ENCODE measurements at regions not wholly inside any gene's neighbourhood (a gene's known extent, or its start where the extent isn't known, plus 50 kb on each side); places are given as distances from the start of the nearest gene placed in this dataset.
"Not testable (repeated sequence)": the region's sequence is repeated elsewhere in the genome, so short reads cannot be mapped to it uniquely, and the experiment has no call there.

DNA sequence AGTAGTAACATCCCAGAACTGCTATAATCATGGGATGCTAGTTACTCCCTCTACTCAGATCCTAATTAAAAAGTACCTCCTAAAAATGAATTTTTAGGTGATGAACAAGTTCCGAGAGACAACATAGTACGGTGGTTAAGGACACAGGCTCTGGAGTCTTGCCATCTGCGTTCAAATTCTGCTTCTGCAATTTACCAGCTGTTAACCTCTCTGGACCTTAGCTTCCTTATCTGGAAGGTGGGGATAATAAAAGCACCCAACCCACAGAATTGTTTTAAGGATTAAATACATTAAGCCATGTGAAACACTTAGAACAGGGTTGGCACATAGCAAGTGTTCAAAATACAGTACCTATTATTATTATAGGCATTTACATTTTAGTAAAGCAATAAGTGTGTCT, 77.5 kb upstream of the XPA start:
- no peak for DNase-seq

DNA sequence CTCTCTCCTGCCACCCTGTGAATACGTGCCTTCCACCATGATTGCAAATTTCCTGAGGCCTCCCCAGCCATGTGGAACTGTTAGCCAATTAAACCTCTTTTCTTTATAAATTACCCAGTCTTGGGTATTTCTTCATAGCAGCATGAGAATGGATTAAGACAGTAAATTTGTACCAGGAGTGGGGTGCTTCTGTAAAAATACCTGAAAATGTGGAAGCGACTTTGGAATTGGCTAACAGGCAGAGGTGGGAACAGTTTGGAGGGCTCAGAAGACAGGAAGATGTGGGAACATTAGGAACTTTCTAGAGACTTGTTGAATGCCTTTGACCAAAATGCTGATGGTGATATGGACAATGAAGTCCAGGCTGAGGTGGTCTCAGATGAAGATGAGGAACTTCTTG, 74.3 kb upstream of the FOXE1 start:
- DNase-seq, result not testable (repeated sequence)

DNA sequence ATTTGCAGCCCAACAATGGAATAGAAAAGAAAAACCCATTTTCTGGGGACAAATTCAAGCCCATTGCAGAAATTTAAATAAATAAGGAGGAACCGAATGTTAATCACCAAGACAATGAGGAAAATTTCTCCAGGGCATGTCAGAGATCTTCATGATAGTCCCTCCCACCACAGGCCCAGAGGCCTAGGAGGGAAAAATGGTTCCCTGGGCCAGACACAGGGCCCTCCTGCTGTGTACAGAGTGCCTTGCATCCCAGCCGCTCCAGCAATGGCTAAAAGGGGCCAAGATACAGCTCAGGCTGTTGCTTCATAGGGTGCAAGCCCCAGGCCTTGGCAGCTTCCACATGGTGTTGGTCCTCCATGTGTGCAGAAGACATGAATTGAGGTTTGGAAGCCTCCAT, 73.4 kb upstream of the FOXE1 start:
- no peak for DNase-seq

DNA sequence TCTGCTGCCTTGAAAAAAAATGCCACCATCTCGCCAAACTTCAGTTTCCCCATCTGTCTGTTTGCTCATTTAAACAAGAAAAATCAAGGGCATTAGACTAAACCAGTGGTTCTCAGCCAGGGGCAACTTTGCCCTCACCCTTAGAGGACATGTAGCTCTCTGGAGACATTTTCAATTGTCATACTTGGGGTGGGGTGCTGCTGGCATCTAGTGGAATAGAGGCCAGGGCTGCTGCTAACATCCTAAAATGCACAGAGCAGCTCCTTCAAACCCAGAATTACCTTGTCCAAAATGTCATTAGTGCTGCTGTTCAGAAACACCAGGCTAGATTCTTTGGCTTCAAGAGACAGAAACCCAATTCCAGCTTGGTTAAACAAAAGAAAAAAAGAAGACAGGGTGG, 71.1 kb upstream of the FOXE1 start:
- DNase-seq, result no peak

DNA sequence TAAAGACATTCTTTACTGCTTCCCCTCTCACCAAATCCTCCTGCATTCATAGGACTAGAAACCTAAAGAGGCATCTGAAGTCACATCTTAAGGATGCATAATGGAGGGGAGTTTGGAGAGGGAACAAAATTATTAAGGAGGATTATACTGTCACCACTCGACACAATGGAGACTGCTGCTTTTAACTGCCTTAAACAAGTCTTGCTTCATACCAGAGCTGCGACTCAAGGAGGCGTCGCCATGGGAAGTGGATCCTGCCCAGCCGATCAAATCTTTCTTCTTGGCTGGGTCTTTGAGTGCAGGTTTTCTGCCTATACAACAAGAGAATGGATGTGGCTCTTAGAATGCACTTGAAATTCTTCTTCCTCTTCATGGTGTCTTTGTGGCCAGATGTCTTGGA, 66.7 kb upstream of the FOXE1 start:
- no peak for DNase-seq

DNA sequence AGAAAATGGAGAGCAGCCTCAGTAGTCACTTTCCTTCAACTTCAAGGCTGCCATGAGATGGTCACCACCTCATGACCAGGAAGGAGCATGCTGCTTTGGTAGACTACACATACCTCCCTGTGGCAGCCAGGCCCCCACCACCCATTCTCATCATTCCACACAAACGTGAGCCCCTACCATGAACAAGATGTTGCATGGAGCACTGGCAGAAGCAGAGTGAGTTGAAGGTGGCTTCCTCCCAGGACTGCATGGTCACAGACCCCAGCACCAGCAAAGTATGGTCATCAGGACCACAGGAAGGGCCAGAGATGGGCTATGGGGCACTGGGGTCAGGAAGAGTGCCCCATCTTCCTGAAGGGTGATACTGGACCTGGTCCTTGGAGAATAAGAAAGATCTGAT, 65.5 kb upstream of the FOXE1 start:
- DNase-seq, result no peak

DNA sequence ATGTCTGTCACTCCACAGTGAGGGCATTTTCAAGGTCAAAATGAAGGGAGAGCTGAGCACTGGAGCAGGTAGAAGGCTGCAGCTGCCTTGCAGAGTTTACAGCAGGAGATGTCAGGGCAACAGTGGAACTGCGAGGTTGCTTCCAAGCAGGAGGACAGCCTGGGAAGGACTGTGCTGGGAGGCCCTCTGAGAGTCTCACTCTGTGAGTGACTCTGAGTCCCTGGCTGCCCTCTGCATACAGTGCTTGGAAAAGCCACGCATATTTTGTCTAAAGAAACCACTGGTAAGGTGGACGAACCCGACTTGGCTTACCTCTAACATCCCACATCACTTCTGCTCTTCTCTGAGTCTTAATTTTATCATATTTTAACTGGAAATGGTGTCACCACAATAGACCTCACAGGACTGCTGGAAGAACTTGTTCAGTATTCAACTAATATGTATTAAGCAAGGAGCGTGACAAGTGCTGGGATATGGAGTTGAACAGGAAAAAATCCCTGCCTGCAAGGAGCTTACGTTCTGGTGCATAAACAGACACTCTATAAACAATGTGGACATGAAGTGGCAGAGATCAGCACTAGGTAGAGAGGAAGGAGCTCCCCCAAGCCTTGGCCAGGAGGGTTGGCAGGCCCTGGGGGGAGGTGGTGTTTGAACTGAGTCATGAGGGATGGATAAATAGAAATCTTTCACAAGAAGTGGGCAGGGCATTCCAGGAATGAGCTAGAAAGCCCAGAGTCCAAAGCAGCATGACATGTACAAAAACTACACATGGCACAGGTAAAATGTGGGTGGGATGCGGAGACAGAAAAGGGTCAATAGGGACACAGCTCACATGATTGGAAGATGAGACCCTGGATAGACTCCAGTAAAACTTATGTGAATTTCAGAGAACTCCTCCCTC, 64.0 kb upstream of the FOXE1 start:
- DNase-seq, result no peak

DNA sequence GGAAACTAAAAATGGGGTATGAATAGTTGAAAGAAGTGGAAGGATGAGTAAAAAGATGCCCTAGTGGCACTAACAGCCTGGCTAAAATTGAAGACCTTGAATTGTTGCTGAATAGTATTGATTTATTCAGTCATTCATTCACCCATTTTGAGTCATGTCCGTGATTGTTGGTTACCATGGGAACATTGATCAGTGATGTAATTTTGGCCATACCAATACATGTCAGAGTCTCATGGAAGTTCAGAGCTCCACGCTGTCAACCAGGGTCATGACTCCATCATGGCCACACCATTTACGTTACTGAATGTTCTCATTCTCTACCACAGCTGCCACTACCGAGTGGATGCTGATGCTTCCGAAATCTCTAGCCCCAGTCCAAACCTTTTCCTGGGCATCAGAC, 62.5 kb upstream of the FOXE1 start:
- DNase-seq, result no peak

DNA sequence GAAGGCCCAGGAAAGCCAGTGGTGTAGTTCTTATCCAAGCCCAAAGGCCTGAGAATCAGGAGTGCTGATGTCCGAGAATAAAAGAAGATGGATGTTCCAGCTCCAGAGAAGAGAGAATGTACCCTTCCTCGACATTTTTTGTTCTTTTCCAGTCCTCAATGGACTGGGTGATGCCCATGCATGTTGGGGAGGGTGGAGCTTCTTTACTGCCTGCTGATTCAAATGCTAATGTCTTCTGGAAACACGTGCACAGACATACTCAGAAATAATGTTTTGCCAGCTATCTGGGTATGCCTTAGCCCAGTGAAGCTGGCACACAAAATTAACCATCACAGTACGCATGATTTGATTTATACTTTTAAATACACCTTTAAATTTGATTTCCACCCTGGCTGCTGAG, 61.5 kb upstream of the FOXE1 start:
- DNase-seq, result no peak

DNA sequence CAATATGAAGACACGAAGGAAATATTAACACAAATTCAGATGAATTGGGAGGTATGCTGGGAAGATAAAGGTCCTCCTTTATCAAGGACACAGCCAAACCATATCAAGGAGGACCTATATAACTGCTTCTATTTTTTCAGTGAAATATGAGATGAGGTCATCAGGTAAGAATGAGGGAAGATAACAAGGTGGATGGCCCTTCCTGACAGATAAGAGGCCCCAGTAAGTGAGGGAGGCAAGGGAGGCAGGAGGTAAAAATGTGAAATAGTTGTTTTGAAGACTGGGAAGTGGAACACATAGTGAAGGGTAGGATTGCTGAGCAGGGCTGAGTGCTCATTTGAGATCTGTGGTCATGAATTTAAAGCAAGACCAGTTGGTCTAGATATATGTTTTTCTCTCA, 60.0 kb upstream of the FOXE1 start:
- DNase-seq, result no peak

DNA sequence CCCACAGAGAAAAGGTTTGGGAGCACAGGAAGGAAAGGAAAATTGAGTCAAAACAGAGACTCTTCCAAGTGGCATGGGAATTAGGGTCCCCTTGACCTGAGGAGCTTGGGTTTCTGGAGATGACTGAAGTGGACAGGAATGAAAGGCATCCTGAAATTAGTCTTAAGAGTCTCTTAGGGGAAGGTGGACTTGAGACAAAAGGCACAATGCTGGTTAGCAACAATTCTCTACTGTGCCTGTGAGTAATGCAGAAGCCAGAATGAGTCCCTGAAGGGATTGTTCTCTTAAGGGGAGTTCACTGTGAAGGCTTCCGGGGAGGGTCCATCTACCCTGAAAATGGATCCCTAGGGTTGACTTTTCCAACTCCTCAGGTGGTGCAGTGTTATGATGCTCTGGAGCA, 58.4 kb upstream of the FOXE1 start:
- DNase-seq, result no peak

DNA sequence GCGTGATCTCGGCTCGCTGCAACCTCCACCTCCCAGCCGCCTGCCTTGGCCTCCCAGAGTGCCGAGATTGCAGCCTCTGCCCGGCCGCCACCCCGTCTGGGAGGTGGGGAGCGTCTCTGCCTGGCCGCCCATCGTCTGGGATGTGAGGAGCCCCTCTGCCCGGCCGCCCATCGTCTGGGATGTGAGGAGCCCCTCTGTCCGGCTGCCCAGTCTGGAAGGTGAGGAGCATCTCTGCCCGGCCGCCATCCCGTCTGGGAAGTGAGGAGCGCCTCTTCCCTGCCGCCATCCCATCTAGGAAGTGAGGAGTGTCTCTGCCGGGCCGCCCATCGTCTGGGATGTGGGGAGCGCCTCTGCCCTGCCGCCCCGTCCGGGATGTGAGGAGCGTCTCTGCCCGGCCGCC, 56.9 kb upstream of the FOXE1 start:
- DNase-seq, result not testable (repeated sequence)

DNA sequence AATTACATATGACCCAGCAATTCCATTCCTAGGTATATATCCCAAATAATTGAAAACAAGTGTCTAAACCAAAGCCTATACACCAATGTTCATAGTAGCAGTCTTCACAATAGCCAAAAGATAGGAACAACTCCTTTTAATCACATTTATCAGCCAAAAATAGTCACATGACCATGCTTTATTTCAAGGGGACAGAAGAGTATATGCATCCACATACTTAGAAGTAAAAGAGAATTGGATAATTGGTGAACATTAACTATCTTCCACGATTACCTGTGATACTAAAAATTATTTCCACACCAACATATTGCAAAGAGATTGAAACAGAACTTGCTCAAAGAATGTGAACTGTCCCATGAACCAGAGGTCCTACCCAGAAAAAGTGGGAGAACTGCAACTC, 51.8 kb upstream of the FOXE1 start:
- no peak for DNase-seq

DNA sequence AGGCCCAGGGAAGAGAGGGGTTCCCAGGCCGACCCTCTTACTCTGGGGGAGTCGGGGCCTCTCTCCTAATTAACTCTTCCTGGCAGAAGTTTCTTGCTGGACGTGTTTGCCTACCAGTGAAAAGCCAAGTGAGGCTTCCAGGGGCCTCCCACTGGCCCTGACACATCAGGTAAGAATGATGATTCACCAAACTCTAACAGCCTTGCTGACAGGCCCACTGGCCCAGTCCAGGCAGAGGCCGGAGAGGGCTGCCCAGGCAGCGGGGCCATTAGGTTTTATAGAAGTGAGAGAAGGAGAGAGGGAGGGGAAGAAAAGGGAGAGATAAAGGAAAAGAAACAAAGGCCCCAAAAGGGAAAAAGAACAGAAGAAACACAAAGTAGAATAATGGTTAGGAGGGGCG, 50.8 kb upstream of the FOXE1 start:
- DNase-seq, result no peak

DNA sequence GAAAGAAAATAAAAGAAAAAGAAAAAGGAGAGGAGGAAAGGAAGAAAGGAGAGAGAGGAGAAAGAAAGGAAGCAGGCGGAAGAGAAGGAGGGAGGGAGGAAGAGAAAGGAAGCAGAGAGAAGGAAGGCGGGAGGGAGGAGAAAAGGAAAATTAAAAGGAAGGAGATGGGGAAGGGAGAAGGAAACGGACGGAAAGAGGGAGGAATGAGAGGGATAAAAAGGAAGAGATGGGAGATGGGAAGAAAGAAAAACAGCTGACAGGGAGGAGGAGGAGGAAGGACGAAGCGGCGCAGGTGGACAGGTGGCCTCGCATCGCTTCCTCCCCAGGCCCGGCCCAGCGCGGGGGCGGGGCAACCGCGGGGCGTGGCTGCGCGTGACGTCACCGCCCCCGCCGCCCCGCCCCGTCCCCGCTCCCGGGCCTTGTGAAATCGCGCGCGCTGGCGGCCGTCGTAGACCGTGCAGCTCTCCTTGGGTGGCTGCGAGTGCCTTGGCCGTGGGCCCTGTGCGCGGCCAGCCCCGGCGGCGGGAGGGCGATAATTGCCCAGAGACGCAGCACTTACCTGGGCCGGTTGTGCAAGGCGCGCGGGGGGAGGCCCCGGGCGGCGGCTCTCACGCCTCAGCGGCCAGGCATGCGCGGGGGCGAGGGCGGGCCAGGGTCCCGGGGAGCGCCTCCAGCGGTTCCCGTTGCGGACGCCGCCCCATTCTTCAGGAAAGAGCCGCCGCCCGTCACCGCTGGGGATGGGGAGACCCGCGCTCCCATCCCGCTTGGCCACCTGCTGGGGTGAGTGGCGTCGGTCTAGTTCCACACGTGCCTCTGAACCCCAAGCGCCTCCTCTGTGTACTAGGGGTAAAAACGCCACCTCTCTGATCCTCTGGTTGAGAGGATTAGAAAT, 49.6 kb upstream of the FOXE1 start:
- DNase-seq, result peak; percentile 71

Data from activated CD8-positive, alpha-beta memory T cell treated with anti-CD3 and anti-CD28 coated beads, Interleukin-2, amount 50 U/mL, for 4 hours (primary cell).